Hematopoietic multipotent progenitor cell treated with erythropoietin and hydrocortisone succinate and interleukin-3 and kit ligand, for 17 days (in vitro differentiated cells): ENCODE measurements at regions not wholly inside any gene's neighbourhood (a gene's known extent, or its start where the extent isn't known, plus 50 kb on each side); places are given as distances from the start of the nearest gene placed in this dataset.
"Not testable (repeated sequence)": the region's sequence is repeated elsewhere in the genome, so short reads cannot be mapped to it uniquely, and the experiment has no call there.

Experiments
- DNase-seq: peaks from one replicate; pipeline ENCODE4 v3.0.0-alpha.2; 2015; ENCODE audit warnings: low spot score

DNA sequence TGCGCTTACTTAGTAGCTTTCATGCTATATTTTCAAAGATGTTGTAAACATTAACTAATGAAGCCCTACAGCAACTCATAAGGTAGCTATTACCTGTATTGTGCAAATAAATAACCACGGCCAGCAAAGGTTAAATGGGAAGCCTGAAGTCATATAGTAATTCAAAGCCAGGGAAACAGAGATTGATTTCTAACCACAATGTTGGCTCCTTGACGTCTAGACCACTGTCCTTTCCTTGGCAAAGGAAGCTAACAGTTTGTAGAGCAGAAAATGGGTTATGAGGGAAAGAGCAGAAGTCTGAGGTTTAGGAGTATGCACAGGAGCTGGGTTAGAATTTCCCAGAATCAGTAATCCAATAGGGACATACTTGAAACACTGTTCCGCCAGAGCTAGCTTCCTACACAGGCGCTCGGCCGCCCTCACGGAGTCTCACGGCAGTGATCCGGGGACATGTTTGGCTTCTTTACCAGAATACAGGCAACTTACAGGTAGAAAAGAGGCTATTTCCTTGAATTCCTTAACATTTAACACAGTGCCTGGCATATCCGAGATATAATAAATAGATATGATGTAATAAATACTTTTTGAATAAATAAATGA lies 298.8 kb upstream of the LYPLAL1 start:
- DNase-seq, result no peak

DNA sequence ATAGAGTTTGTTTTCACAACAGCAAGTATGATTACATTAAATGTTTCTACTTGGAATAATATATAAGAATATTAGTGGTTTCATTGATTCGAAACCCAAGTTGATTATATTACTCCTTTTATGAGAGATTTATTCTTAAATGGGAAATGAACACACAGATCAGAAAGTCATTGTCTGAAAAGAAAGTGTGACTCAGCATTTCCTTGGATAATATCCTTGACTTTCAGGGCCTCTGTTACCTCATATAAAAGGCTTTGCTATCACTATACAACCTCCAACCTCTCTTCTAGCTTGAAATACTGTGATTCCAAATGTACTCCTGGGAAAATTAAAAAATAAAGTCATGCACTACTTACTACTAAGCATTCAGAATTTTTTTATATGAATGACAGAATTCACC lies 295.3 kb upstream of the LYPLAL1 start:
- DNase-seq, result no peak

DNA sequence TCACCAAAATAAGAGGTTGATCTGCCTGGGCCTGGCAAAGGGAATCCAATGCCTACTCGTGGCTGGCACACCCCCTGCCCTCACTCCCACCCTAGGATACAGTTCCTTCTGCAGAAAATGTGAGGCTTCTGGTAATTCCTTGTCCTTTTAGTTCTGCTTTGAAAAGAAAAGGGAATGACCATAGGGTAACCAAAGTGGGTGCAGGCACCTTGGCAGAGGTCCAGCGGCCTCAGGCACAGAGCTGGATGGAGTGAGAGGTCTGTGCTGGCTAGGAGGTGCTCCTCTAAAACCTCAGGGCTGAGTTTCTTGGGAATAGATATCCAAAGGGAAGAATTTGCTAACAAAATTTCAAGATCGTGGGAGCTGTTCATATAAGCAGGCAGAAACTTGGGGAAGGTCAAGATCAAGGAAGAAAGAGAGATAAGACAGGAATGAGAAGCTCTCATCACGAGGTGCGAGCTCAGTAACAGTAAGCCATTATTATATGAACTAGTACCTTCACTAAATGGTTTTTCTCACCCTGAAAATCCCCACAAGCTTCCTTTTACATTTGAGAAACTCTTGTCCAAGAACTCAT lies 293.1 kb upstream of the LYPLAL1 start:
- no peak for DNase-seq

DNA sequence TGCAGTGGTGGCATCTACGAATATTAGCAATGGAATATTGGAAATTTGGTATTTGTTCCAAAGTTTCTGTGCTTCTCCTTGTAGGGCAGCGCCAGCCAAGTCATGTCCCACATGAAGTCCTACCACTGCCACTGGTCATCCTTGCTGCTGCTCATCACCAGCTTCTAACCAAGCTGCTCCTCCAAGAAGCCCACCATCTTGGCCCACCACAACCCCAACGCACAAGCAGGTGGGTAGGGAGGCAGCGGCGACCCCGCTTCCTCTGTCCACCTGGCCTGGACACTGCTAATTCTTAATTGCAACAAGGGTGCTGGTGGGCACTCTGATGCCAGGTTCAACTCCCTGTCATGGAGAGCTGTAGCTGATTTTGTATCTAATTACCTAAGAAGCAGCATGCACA lies 291.2 kb upstream of the LYPLAL1 start:
- no peak for DNase-seq

DNA sequence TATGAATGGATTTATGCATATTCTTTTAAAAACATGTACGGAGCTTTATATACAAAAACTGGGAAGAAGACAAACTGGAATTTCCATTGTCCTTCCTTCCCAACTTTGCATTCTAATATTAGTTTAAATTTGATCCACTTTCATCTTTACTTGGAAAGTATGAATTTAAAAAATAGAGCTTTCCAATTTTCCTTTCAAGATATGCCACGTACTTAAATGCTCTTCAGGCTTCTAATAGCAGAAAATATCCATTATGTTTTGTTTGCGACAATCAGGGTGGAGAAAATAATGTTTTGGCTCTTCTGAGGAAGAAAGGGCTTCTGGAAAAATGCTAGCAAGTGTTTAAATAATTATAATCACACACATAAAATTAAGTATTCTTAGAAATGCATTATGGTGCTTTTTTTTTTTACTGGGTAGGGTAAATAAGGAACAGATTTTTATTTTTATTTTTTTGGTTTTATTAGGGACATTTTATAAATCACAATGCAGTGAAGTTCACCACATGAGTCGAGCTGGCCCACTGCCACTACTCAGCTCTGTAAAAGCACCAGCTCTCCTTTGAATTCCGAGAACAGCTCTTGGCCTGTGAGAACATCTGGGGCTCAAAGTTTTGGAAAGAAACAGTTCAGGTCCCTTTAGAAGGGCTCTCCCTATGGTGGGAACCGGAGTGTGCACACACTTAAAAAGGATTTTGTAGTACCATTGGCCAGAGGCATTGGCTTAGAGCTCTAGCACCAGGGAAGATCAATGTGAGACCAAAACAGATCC lies 287.4 kb upstream of the LYPLAL1 start:
- no peak for DNase-seq

DNA sequence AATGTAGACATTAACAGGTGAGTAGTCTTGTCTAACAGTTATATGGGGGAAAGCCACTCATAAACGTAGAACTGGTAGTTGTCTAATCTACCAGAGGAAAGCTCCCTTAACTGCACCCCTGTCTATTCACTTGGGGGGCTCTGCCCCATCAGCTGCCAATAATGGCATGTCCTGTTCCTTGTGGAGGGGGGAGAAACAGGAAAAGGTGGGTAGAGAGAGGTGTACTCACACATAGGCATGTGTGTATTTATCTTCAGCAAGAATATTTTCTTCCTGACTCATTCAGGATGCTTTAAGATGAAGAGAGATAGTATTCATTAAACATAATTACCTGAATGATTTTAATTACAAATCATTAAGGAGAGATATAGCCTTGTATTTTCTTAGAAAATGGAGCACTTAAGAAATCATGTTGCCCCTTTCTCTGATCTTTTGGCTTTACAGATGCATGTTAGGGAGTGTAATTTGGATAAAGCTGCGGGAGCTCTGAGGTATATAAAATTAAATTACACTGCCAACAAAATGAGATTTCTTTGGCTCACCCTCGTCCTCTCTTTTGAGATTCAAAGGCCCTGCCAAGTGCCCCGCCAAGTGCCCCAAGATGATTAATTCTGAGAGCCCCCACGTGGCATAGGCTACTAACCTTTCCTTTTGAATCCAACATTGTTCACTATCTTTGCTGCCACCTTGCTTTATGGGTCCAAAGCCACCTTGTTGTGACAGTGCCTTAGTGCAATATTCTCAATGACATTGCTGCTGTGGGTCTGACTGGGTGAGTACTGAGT lies 286.3 kb upstream of the LYPLAL1 start:
- DNase-seq, result no peak

DNA sequence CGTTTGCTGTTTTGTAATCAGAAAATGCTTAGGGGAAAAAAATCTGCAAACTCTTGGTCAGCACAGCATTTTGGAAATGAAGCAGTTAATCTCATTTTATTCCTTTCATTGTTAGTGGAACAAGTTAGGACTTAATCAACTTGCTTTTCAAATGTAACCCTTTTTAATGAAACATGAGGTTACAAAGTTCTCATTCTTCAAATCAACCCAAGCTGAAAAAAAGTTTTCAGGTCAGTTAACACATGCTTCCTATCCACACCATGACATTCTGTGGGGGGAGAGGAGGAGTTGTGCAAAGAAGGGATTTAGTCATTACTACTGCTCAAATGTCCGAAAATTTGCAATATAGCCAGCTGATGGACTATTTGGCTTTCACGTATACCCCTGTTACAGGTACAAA lies 283.2 kb upstream of the LYPLAL1 start:
- no peak for DNase-seq

DNA sequence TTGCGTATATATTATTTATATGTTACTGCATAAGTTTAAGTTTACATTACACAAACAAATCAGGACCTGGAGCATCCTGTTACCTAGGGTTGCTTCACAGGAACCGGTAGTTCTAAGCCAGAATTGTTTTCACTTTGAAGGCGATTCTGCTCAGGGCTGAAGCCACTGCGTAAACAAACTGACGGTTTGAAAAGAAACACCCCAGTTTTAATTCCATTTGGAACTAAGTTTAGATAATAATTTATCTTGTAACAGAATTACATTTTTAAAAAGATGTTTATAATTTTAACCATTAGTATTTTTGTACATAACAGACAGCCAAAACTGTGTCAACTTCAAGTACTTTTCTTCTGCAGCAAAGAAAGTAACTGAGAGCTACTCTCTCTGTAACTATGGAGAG lies 282.1 kb upstream of the LYPLAL1 start:
- DNase-seq, result no peak

DNA sequence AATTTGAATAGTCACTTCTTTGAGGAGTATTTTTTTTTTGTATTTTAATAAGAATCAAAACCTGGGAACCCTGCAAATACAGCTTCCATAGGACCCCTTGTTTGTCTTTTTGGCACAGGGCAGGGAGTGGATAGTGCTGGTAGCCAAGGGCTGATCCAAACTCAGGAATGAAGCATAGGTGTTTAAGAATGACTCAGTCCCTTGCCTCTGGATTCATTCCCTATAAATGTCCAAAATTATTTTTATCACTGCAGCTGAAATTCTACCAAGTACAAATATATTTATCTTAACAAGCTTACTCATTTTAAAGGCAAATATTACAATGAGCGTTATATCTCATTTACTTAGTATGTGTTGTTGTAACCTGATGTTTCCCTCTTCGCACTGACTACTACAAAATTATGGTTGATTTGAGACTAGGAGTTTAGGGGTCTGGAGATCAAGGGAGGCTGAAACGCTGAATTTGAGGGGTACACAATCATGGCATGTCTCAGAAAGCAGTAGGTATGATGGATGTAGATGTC lies 278.6 kb upstream of the LYPLAL1 start:
- no peak for DNase-seq

DNA sequence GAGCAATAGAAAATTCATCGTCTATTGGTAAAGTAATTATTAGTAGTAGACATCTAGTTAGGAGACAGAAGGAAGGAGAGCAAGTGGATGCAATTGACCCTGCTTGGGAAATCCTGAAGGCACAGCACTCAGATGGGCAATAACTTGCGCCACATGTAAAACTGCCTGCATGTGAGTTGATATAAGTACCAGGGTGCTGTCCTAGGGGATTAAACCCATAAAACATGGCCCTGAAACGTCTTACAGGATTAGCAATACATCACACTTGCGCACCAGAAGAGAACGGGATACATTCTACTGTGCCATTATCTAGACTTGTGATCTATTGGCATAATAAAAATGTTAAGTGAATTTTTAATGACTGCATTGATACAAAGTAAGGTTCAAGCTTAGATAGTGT lies 277.5 kb upstream of the LYPLAL1 start:
- no peak for DNase-seq

DNA sequence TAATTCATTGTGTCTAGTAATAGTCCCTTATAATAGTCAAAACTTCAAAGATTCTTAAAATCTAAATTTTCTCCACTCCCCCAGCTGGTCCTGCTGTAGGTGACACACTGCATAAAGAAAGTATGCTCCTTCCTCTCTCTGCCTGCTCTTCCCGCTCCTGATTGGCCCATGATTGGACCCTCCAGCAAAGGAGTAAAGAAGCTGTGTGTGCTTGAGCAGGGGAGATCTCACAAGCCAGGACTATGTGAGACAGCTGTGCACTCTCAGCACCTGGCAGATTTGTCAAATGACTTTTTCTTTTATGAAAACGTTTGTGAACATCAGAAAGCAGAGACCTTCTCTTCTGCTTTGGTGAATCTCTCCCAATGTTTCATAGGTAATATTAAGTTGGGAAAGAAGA lies 274.8 kb upstream of the LYPLAL1 start:
- no peak for DNase-seq

DNA sequence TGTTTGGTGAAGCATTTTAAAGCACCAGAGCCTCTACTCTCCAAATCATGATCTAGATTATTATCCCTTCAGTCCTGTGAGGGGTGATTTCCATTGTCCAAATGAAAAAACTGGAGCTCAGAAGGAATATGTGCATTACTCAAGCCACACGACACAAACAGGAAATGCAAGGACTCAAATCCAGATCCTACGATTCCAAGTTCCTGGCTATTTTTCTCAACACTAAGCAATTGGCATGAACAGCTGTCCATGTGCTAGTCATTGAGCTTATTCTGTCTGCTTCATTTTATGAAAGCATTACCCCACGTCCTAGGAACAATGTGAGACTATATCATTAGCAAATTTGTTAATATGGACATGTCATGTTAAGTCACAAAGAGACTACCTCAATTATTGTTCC lies 273.1 kb upstream of the LYPLAL1 start:
- DNase-seq, result no peak

DNA sequence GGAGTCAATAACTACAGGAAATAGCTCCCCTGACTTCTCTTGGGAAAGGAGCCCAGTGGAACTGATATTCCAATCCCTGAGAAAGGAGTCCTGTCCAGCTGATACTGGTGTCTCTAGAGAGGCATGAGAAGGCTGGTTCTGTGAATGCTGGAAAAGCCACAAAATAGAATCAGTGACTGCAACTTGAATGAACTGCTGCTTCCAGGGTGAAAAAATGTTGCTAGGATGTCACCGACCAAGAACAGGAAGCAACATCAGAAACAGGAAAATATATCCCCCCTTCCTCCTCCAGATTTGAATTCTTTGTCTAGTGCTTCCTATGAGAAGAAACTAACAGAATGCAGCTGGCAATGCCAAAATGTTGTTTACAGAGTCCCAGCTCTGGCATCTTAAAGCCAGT lies 269.3 kb upstream of the LYPLAL1 start:
- DNase-seq, result no peak

DNA sequence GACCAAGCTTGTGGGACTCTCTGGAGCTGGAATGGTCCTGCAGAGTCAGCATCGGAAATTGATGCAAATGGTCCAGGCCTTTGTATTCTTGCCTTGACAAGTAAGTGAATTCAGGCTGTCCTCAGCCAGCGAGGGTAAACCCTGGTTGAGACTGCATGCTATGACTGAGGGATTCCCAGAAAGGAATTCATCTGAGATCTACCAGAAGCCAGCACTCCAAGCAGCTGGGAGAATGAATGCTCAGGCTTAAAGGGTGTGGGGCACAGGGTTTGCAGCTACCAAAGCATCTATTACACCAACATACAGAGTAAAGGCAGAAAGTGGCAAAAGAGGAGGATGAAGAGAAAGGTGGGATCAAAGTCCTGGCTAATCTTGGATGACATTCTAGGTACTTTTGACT lies 257.0 kb upstream of the LYPLAL1 start:
- DNase-seq, result no peak

DNA sequence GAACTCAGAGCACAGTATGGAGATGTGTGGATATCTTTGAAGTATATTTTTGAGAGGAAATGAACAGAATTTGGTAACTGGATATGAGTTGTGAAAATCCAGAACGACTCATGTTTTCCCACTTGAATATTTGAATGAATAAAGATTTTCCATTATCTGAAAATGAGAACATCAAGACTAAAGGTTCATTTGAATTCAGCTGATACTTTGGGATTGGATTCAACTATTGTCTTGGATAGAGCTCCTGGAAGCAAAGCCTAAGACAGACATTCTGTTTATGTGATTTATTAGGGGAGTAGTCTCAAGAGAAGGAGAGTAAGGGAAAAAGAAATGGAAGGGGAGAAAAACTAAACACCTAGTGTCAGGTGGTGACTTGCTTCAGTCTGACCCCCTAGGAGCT lies 256.0 kb upstream of the LYPLAL1 start:
- no peak for DNase-seq

DNA sequence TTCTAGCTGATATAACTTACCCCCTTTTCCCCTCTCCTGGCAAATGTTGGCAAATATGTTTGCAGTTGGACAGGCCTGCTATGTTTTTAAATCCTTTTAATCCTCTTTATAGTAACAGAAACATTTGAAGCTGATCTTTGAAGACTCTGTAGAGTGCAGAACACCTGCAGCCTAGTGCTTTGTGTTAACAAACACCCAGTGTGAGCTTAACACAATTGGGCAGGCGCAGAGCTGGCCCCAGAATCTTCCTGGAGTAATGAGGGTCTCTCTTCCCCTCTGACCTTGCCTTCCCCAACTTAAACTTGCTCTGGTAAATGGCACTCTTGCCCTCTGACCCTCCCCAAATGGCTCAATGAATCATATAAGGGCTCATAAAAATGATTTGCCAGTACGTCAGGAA lies 247.9 kb upstream of the LYPLAL1 start:
- DNase-seq, result no peak

DNA sequence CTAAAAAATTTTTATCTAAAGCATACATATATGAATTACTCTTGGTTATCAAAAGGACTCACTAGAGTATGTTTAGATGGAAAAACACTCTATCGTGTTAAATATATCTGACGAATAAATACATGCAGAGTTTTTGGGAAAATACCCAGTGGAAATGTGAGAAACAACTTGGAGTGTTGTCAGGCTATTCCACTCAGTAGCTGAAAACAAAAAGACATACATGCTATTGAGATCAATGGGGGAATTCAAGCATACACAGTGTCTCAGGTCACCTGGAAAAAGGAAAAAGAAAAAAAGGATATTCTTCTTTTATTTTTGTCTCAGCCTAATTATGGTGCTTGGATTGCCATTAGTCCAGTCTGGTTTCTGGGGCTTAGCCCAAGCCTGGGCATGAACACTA lies 247.0 kb upstream of the LYPLAL1 start:
- DNase-seq, result no peak

DNA sequence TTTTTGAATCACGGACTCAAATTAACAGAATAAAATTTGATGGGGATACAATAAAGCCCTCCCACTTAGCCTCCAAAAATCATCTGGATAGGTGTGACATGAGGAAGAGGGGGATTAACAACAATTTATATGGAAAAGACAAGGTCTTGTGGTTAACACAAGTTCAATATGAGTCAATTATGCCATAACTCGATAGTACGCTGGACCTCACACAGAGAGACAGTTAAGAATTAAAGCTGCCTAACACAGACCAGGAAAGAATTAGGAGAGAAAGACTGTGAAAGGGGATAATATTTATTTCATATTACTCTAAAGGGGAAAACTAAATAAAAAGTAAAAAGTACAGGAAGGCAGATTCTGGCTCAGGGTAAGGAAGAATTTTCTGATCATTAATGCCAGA lies 243.7 kb upstream of the LYPLAL1 start:
- no peak for DNase-seq

DNA sequence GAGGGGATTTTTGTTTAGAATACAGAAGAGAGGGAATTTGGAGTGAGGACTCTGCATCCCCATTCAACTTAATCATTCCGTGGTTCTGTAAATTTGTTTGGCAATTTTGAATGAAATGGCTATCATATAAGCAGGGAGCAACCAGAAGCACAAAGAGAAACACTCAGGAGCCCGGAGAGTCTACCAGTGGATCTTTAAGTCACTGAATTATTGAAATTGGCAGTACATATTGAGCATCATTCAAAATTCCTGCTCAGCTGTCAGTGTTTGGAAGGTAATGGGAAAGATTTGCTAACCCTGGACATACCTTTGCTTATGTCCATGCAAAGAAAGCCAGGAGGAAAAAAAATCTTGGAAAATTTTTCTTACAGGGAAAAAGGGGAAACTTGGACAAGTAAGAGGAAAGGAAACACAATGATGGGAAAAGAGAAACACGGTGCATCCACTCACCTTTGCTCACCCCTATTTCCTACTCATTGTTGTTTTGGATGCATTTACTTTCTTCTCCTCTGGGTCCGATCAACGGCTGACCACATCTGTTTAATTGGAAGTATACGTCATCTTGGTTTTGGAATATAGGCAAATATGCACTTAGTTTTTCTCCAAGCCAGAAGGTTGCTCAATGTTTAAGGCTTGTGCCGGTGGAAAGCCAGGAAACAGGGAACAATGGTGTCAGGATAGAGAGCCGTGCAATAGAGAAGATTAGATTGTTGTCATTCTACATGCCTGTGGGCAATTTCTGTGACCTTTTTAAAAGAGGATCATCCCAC lies 243.0 kb upstream of the LYPLAL1 start:
- no peak for DNase-seq

DNA sequence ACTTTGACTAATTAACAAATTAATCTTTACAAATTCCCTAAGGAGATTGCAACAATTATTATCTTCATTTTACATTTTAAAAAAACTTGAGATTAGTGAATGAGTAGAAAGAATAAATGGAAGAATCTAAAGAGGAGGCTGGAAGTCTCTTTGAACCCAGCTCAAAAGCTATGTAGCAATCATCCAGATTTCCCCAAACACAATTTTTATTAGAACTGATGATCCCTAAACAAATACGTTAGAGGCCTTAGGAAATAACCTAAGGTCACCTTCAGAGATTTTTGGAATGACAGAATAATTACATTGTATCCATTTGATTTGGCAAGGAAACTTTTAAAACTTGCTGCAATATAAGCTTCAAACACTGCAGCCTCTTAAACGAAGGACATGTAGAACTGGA lies 242.4 kb upstream of the LYPLAL1 start:
- DNase-seq, result no peak

DNA sequence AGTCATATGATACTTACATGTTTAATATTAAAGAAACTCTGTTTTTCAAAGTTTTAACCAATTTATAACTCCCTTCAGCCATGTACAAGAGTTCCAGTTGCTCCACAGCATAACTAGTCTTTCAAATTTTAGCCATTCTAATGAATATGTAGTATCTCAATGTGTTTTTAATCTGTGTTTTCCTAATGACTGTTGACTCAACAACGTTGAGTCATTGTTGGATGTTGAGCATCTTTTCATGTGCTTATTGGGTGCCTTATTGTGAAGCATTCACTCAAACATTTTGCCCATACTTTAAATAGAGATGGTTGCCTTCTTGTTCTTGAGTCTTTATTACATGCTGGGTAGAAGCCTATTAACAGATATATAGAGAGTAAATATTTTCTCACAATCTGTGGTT lies 240.2 kb upstream of the LYPLAL1 start:
- DNase-seq, result no peak

DNA sequence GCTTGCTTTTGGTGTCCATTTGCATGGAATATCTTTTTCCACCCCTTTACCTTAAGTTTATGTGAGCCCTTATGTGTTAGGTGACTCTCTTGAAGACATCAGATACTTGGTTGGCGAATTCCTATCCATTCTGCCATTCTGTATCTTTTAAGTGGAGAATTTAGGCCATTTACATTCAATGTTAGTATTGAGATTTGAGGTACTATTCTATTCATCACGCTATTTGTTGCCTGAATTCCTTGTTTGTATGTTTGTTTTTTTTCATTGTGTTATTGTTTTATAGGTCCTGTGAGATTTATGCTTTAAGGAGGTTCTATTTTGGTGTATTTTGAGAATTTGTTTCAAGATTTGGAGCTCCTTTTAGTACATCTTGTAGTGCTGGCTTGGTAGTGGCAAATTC lies 238.3 kb upstream of the LYPLAL1 start:
- not testable (repeated sequence) for DNase-seq
